Uterus (tissue), 2 donors: ENCODE measurements at regions not wholly inside any gene's neighbourhood (a gene's known extent, or its start where the extent isn't known, plus 50 kb on each side); places are given as distances from the start of the nearest gene placed in this dataset.

ENCODE experiments used
- CTCF ChIP-seq, 4 experiments: fragments of 200-600 bp in 2 of 4; fragments of 450-650 bp in 2 of 4; sonication (generic) in 2 of 4; IDR thresholded peaks; one replicate each; pipeline ENCODE4 v1.5.1; 2016 to 2019; ENCODE audit warnings: antibody characterized with exemption in 4 of 4, mild to moderate bottlenecking in 2 of 4, moderate library complexity in 1 of 4
- POLR2A ChIP-seq, 2 donors: fragments of 450-650 bp; IDR thresholded peaks; one replicate each; pipeline ENCODE4 v1.6.1; 2016; ENCODE audit warnings: antibody characterized with exemption in 2 of 2, mild to moderate bottlenecking in 1 of 2, moderate library complexity in 1 of 2

- no peak for TF ChIP-seq CTCF (IDR thresholded peaks at IDR 0.05)
- TF ChIP-seq POLR2A (IDR thresholded peaks at IDR 0.05) = no peak
These were observed 94.0 kb downstream of the SPATA31D1 start for GRCh38 chr9:82082563-82082962.
